HG03039 (cell line): ENCODE measurements at regions not wholly inside any gene's neighbourhood (a gene's known extent, or its start where the extent isn't known, plus 50 kb on each side); places are given as distances from the start of the nearest gene placed in this dataset.

Experiments used
- ATAC-seq: cut with Tn5 transposase; IDR thresholded peaks from one replicate; pipeline ENCODE4 v1.9.1; 2021; ENCODE audit warnings: mild to moderate bottlenecking, moderate library complexity; ENCODE audit not compliant: unreplicated experiment

GRCh38 chr9:121598965-121599871, 52.2 kb upstream of the DAB2IP start:
- ATAC-seq = no peak

- no peak for ATAC-seq
These were observed 51.4 kb upstream of the DAB2IP start for GRCh38 chr9:121599872-121600585.

DNA sequence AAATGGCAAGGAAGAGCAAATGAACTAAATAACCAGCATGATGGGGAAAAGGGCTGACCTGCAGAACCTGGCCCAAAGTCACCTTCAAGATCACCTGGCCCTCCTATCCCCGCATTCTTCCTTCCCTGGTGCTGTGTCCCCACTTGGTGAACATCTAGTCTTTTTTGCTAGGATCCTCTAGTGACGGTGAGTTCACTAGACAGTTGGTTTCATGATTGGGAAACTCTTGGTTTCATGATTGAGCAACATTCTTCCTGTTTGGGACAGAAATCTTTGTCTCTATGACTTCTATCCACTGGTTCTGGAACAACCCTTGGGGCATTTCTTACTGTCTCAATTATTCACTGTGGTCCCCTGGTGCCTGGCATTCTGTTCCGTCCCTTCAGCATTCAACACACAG, 50.2 kb upstream of the DAB2IP start:
- no peak for ATAC-seq
